HG03025 (cell line): ENCODE measurements at regions not wholly inside any gene's neighbourhood (a gene's known extent, or its start where the extent isn't known, plus 50 kb on each side); places are given as distances from the start of the nearest gene placed in this dataset.

Source experiments
- ATAC-seq: cut with Tn5 transposase; IDR thresholded peaks from one replicate; pipeline ENCODE4 v1.9.1; 2021; ENCODE audit warnings: mild to moderate bottlenecking, moderate library complexity; ENCODE audit not compliant: unreplicated experiment, low FRiP score

DNA sequence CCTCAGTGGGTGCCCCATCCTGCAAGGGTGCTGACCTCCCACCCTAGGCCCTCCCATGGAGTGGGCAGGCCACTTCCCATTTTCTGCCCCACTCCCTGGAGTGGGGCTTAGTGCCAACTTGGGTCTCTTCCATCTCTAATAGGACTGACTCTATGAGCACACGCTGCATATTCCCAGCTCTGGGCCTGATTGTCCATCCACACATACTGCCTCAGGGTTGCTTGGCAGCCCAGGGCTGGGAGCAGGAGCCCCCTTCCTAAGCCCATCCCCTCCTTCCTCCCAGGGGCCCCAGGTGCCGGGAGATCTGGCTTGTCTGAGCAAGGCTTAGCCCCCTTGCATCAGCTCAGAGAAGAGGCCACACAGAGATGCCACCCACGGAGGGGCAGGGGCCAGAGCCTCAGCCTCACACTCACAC, 55.1 kb downstream of the PJA1 start:
- ATAC-seq = no peak

DNA sequence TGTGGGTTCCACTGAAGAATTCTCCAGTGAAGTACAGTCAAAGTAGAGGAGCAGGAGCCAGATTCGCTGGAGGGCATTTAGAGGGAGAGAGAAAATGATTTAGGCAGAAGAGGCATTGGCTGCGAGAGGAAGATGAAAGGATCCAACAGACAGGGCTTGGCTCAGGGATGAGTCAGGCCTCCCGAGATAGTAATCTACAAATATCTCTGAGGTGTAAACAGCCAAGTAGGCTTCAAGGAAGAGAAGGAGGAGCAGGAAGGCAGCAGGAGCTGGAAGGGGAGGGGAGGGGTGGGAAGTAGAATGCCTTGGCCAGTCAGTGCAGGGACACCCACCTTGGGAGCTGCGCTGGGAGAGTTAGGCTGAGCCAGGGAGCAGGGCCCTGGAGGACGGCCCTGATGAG, 55.5 kb downstream of the PJA1 start:
- ATAC-seq = no peak

DNA sequence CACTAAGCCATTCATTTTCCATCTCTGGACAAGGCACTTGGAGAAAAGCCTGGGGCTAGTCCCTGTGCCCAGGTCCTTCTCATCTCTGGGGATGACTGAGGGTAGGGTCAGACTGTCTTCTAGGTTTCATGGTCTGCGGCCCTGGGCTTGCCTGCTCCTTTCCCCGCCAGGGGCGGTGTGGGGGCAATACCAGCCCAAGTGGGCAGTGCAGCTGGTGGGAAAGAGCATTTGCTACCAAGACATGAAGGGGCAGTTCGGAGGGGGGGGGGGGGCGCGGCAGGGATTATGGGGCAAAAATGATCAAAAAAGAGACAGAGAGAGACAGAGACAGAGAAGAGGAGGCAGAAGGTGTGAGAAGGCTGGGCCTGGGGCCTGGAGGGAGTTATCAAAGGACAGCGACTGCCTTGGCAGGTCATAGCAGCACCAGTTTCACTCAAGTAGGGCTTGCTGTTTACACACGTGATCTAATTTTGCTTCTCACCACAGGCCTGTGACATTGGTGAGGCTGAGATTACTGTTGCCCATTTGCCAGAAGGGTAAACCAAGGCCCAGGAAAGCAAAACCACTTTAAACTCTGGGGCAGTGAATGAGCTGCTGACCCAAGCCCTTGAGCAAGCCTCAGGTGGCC, 56.1 kb downstream of the PJA1 start:
- ATAC-seq = no peak

- no peak for ATAC-seq
Observed at GRCh38 chrX:69107747-69108401, 57.4 kb downstream of the PJA1 start.

- no peak for ATAC-seq
Observed at GRCh38 chrX:69107231-69107739, 58.0 kb downstream of the PJA1 start.

- no peak for ATAC-seq
Observed at GRCh38 chrX:69104756-69105434, 60.4 kb downstream of the PJA1 start.

DNA sequence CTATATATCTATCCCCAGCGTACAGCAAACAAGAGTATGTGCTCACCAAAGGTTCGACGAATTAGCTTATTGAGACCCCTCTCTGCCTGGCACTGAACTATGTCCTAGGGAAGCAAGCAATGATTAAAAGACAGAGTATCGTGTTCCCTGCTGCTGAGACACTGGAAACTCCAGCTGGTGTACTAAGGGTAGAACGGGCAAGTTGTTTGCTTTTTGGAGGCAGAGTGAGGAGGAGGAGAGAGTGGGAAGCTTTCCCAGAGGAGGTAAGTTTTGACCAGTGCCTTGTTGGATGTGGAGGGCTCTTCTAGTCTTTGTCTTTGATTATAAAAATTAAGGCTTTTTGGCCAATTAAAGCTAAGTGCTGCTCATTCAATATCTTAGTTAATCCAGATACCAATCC, 61.7 kb downstream of the PJA1 start:
- no peak for ATAC-seq

DNA sequence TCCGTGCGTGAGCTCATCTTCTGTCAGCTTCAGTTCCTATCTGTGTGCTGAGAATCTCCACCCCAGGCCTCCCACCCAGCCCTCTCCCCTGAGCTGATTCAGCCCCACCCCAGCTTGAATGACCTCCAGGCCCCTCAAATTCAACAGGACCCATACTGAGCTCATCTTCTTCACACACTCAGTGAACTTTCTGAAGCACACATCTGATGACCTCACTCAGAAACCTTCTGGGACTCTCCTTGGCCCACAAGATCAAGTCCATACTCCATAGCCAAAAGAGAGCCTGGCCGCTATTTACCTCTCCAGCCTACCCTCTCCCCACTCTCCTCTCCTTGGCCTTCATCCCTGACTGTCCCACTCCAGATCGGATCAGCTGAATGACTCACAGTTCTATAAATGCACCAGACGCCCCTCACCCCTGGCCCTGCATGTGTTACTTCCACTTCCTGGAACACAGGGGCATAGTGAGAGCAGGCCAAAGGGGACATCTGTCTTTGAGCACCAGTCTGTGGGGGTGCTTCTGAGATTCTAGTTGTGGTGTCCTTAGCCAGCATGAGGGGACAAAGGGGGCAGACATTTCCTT, 62.5 kb downstream of the PJA1 start:
- no peak for ATAC-seq

DNA sequence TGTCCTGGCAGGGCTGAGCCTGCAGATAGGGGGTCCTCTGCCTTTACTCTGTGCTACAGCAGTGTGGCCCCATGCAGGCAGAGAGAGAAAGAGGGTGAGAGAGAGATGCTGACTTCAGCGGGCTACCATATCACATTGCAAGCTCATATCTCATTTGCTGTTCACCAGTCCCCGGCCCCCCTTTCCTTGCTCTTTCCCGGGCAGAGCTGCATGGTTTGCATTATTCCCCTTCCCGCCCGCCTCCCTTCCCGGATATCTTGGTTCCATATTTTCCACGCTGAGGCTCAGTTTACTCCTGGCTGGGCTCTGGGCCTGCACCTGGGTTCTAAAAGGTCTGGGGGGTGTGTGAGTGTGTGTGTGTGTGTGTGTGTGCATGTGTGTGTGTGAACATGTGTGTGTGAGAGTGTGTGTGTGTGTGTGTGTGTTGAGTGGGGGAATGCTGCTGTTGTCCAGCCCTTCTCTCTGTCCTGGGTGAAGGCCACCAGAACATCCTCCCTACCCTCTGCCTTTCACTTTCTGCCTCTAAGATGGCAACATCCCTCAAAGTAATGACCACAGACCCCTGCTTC, 63.5 kb downstream of the PJA1 start:
- no peak for ATAC-seq

- ATAC-seq = no peak
Observed at GRCh38 chrX:69100478-69100877, 64.8 kb downstream of the PJA1 start.

DNA sequence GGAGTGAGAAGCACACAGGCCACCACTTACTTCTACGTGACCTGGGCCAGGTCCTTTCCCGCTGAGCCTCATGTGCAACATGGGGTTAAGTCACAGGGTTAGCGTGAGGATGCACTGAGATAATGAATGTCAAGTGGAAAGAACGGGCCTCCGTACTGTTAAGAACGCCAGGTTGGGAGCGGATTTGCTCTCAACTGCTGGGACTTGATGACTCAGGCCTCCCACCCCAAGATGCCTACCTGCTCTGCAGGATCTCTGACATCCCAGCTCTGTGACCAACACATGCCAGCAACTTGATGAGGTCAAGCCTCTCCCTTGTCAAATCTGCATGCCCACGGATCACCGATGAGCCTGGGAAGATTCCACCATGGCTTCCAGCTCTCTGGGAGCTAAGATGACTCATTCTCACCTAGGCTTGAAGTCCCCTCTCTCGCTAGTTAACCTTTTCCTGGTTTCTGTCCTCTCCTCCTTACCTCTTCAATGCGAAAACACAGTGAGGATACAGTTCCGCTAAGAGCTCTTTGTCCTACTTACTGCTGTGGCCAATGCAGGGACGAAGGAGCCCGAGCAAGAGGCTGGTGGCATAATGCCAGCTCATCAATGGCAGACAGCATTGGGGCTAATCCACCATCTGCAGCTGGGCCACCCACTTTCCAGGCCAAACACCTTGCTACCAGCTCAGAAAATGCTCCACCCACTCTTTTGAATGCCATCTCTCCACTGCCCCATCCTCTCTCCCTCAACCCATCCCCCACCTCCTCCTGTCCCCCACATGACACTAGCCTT, 67.6 kb downstream of the PJA1 start:
- ATAC-seq = no peak

DNA sequence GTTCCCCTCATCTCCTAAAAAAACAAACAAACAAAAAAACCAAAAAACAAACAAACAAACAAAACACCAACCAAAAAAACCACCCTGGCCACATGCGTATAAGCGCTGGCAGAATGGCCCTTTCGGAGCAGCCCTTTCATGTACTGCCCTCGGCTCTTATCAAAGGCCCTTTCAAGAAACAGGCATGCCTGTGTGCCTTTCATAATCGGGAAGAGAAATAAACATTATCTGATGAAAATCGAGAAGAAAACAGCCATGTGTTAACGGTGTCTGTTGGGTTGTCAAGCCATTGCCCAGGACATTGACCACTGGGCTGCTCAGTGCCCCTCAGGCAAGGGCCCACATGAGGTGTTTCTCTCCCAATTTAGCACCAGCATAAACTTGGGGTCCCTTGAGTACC, 68.3 kb downstream of the PJA1 start:
- ATAC-seq = no peak

DNA sequence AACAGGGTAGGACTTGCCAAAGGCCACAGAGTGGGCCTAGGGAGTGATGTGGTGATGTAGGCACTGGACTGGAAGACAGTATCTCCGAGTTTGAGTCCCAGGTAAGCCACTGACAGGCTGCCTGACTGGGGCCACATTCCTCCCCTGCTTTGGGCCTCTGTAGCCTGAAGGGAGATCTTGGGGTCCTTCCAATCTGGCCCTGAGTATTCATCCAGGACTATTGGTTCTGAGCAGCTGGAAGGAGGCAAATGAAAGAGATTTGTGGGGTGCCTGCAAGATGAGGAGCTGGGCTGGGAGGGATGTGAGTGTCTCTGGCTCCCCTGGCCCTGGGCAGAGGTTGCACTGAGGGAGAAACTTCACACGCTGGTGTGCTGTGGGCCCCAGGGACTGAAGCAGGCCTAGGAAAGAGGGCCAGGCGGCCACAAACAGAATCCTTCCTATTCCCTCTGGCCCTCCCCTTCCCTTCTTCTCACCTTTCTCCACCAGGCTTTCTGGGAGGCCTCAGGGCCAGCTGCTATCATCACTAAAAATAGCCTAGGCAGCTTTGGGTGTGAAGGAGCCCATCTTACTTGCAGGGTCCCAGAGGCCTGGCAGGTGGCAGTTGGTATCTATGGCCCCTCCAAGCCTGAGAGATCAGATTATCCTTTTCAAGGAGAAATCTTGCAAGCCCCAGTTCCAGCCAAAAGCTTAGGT, 70.1 kb downstream of the PJA1 start:
- ATAC-seq = no peak

DNA sequence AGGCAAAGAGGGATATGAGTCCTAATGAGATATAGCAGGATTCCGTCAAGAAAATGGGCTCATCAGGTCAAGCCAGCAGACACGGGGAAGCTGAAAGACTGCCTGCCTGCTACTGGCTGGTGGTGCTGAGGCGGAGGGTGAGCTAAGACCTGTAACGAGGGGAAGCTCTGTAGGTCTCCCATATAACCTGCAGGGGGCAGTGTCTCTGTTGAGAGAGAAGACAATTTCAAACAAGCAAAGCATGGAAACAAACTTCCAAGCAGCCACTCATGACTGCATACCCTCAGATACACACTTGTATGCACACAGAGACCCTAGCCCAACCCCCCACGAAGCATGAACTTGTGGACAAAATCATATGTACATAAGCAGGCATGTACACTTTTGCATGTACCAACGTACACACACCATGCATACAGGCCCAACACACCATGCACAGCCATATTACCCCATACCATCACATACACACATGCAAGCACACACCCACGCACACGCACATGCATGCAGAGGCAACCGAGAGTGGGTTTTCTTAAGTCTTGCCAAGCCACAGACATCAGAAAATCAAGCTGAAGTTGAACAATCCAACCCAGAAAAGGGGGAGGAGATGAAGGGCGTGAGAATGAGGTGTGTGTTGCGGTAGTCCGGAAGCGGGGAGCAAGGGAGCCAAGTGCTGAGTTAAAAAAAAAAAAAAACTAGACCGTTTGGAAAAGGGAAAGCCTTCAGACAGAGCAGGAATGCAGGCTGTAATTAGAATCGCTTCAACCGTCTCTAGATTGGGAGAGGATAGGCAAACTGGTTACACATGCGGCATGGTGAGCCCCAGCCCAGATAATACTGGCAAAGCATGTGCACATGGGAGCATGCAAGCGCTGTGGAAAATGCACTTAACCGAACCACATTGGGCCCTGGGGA, 71.0 kb downstream of the PJA1 start:
- ATAC-seq = peak; percentile 64

DNA sequence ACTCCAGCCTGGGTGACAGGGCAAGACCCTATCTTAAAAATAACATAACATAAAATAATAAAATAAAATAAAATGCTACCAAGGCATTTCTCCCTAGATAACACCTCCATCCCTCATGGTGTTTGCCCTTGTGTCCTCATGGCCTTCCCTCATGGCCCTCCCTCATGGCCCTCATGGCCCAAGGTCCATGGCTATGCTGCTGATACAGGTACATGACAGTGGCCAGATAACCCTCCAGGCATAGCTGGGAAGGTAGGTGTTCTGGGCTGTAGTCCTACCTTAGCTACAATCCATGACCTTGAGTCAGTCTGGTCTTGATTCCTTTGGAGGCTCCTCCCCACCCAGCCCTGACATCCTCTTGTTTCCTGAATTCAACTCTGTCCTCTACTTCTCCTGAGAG, 75.2 kb downstream of the PJA1 start:
- ATAC-seq = no peak

DNA sequence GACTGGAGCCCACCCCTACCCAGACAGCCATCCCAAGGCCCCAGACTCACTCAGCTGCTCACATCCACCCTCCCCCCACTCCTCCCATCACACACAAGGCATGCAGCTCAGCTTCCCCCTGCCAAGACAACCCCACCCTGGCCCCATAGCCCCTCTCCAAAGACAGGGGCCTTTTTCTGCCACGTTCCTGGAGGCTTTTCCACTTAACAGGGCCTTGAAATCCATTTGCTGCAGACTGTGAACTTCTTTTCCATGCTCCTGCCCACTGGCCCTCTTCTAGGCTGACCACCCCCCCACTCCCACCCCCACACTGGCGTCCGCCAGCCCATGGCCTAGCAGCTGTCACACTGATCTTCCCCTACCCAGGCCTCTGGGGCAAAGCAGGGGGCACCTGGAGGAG, 76.0 kb downstream of the PJA1 start:
- ATAC-seq = no peak

DNA sequence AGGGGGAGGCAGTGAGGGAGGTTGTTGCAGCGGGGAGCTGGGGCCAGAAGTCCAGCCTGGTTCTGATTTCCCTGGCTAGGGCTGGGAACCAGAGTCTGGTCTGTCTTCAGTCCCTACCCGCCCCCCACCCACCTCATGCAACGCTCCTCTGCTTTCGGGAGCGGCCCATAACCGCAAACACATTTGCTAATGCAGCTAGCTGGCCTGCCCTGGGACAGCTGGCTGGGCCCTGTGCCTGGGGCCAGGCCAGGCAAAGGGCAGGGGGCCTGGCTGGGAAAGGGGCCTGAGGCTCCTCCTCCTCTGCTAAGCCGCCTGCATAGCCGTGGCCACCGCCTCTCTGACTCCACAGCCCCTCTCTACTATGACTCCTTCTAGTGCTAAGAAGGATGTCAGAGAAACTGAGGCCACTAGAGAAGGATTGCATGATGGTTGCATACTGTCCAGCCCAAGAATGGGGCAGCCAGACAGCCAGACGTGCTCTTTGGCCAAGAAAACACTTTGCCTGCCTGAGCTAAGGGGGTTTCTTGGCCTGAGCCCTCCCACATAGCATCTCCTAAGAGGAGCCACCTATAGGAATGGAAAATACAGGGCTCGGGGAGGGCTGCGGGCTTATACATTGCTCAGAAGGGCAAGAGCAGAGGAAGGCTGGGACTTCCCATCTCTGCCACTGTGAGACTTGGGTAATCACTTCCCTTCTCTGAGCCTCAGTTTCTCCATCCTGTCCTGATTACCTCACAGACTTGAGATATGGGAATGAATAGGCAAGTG, 76.9 kb downstream of the PJA1 start:
- no peak for ATAC-seq

DNA sequence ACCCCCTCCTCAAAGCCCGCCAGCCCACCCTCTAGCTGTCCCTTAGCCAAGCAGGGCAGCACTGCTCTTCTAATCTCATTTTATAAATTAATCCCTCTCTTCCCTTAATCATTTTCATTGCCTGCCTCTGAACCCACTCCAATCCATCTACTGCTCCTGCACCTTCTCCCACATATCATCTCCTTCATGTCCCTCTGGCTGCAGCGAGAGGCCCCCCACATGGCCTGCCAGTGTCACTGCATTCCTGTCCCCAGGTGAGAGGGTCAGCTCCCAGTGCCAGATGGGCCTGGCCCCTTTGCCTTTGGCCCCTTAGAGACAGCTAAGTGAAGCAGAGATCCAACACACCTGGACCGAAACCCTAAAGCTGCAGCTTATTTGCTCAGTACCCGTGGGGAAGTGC, 79.4 kb downstream of the PJA1 start:
- no peak for ATAC-seq
